Frontal cortex (tissue), 3 donors: ENCODE measurements at regions not wholly inside any gene's neighbourhood (a gene's known extent, or its start where the extent isn't known, plus 50 kb on each side); places are given as distances from the start of the nearest gene placed in this dataset.

Source experiments
- DNase-seq, 2 donors: peaks; one replicate each; pipeline ENCODE4 v3.0.0; 2012; ENCODE audit warnings: low spot score in 2 of 2
- FAIRE-seq: peaks from 2 replicates; lab custom pipeline; 2012; peaks lifted over from hg19 to GRCh38; lab: Jason Lieb, UNC
- donor health status: control.
- donor health status: control.
- donor health status: control.

- FAIRE-seq (no peak), DNase-seq (no peak)
These were observed 136.2 kb upstream of the TARS1 start for GRCh38 chr5:33304601-33305000.

DNA sequence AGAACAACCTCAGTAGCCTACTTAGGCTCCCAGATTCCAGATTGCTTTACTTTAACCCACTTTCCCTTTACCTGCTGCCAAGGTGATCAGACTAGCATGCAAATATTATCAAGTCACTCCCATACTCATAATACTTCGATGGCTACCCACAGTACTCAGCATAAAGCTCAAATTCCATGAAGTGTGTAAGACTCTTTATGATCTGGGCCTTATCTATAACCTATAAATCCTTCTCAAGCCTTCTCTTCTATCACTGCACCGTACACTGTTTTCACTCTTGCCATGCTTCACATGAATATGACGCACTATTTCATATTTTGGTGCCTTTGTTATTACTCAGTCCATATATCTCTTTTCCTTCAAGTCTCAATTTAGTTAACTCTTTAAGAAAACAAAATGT, 135.2 kb upstream of the TARS1 start:
- FAIRE-seq: no peak
- no peak for DNase-seq

DNA sequence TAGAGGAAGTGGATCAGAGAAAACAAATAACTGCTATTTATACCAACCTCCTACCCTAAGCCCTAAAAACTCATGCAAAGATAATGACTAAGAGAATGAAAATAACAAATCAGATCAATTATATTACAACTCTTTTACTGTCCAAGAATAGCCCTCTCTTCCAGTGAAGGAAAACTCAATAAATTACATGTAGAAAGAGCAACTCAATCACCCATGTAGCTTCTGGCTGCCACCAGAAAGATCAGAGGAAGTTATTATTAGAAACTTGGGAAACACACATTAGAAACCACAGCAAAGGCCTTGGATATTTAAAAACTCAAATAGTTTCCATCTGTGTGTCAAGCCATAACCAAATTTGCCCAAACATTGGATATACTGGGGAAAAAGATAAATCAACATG, 134.0 kb upstream of the TARS1 start:
- no peak for FAIRE-seq
- DNase-seq: no peak

DNA sequence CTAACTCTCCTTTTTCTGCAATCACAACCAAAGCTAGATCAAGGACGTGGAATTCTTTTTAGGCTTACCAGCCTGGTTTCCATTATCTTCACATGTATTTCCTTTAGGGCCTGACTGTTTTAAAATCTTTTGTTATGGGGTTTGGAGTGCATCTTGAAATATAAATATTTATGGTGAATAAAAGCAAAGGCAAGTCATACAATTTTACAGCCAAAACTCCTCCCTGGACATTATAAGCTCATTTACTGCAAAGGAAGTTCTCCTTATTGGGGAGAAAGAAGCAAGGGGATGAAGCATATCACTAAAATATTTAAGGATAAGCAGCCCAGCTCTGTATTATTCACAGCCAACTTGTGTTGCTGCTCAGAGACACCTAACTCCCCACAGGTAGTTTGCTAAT, 132.2 kb upstream of the TARS1 start:
- DNase-seq (no peak), FAIRE-seq (no peak)

- no peak for FAIRE-seq
These were observed 131.7 kb upstream of the TARS1 start for GRCh38 chr5:33309068-33309467.

GRCh38 chr5:33309536-33310345, 131.0 kb upstream of the TARS1 start:
- FAIRE-seq: no peak
- no peak for DNase-seq

More at GRCh38 chr5:33309068-33309467, 131.7 kb upstream of the TARS1 start:
- no peak for DNase-seq

DNA sequence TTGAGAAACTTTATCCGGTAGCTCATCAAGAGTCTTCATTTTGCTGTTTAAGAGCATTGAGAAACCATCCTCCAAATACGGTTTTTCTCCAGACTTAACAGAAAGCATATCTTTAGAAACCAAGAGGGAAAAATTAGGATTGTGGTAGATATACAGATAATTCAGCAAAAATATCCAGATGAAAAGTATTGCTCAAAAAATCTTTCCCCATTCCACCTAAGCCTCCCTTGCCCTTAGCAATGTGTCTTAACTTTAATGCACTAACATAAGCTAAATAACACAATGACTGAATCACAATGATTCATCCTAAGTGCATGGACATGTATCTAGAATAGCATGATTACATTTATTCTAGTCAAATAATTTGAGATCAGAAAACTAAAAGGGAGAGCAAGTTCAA, 130.3 kb upstream of the TARS1 start:
- FAIRE-seq (no peak), DNase-seq (no peak)

DNA sequence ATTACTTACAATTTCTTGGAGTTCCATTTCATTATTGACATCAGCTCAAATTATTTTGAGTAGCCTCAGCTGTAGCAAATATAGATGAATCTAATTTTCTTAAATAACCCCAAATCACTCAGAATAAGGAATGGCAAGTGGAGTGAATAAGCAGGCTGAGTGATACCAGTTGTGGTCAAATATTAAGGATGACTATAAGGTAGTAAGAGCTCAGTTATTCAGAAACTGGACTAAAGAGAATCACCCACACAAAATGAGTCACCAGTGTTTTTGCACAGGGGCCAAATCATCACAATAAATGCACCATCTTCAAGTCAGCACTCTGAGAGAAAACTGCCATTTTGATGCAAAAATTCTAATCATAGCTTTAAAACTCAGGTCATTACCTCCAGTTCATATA, 128.9 kb upstream of the TARS1 start:
- no peak for FAIRE-seq
- DNase-seq: no peak

GRCh38 chr5:33312571-33313549, 127.9 kb upstream of the TARS1 start:
- no peak for FAIRE-seq
- DNase-seq: no peak

DNA sequence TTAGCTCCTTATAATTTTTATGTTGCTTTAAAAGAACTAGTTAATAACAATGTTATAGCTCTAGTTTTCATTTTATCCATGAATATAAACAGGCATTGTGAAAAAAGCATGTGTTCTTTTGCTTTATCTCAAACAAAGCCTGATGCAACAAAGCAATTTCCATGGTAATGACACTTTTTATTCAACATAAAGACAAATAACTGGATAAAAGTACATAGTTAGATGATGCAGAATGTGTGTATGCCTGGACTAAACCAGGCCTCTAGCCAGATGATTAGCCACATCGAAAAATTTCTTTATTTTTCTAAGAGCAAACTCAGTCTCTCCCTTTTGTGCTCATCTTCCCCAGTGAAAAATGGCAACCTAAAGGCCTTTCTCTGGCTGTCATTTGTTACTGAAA, 125.6 kb upstream of the TARS1 start:
- FAIRE-seq (no peak), DNase-seq (no peak)

DNA sequence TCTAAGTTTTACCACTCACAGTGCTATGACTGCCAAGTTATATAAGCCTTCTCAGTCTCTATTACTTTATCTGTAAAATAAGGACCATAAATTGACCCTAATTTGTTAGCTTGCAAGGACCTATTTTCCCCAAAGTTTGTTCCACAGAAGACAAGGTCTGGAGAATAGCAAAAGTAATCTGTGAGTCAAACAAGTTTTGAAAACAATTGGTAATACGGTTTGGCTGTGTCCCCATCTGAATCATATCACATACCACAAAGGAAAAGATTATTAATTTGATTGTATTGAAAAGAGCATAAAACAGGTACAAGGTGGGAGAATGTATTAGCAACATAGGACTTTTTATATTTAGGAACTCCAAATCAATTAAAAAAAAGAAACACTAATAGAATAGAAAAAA, 124.0 kb upstream of the TARS1 start:
- DNase-seq: no peak
- FAIRE-seq: no peak

DNA sequence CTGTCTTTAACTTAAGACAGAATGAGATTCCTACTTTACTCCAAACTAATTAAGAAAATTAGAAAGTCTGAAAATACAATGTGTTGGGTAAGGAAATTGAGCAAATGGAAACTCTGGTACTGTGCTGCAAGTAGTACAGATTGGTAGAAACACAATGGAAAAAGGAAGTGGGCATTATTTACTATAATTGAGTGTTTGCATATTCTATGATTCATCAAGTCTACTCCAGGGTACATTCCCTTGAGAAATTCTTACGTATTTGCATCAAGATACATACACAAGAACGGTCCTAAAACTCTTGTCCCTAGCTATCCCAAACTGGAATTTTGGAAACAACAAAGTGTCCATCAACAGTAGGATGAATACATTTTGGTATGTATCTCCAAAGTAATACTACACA, 123.5 kb upstream of the TARS1 start:
- no peak for FAIRE-seq
- no peak for DNase-seq

- no peak for DNase-seq
These were observed 121.6 kb upstream of the TARS1 start for GRCh38 chr5:33319151-33319550.

GRCh38 chr5:33319841-33320240, 120.9 kb upstream of the TARS1 start:
- DNase-seq (no peak), FAIRE-seq (no peak)

More at GRCh38 chr5:33319151-33319550, 121.6 kb upstream of the TARS1 start:
- no peak for FAIRE-seq

DNA sequence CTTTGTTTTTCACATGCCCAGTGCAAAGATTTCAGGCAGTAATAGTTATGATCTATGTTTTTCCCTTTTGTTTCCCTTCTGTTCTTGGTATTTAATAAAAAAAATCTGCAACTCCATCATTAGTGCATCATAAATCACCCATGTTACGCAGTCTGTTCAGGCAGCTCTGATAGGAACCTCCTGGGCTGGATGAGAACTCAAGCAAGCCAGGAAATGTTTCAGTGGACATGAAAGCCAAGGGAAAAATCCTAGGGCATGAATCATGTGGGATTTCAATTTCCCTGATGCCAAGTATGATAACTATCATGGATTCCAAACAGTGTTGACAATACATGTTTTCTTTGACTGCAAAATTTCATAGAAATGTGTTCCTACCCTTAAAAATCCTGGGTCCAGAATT, 119.7 kb upstream of the TARS1 start:
- no peak for FAIRE-seq

GRCh38 chr5:33322632-33323031, 118.1 kb upstream of the TARS1 start:
- FAIRE-seq: no peak
- no peak for DNase-seq

More for the DNA sequence above, 119.7 kb upstream of the TARS1 start:
- DNase-seq: no peak

DNA sequence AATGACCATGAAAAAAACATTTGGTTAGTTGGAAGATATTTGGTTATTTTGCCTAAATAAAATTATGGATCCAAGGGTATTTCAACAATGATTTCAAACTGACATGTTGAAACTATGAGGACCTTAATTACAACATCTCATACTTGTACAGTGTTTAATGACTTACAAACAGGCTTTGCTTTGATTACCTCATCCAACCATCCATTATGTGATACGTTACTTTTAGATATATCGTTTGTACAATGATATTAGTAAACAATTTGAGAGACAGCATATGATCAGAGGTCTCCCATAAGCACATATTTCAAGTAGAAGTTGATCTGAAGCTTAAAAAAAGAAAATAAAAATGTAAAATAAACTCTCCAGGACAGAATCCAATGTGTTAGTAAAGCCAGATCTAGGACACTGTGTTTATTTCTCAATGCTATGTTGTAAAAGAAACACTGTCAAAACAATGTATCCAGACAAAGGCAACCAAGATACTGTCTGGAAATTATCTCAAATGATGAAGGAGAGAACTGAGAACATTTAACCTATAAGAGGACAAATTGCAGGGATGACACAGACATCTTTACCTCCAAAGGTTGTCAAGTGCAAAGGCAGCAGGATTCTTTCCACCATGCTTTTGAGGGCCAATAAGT, 116.0 kb upstream of the TARS1 start:
- FAIRE-seq: no peak

GRCh38 chr5:33328818-33329217, 111.9 kb upstream of the TARS1 start:
- FAIRE-seq: no peak
- DNase-seq: no peak

More for the DNA sequence above, 116.0 kb upstream of the TARS1 start:
- no peak for DNase-seq

- no peak for DNase-seq
- no peak for FAIRE-seq
These were observed 110.9 kb upstream of the TARS1 start for GRCh38 chr5:33329891-33330290.

DNA sequence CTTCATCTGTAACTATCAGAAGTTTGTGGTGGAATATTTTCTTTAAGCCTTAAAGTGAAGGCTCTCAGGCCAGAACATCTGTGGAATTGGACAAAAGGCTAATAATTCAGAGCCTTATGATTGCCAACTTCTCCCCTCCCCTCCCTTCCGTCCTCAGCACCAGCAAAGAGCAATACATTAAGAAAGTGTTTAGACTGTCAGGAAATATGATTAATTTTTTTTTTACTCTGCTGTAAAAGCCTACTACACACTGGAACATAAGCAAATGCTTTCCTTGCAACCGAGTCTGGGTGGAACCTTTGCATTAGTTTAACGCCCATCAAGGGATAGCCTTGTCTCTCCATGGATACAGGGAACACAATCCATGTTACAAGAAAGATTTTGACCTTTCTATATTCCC, 110.3 kb upstream of the TARS1 start:
- no peak for FAIRE-seq
- no peak for DNase-seq
